Neural crest cell (in vitro differentiated cells): ENCODE measurements at regions not wholly inside any gene's neighbourhood (a gene's known extent, or its start where the extent isn't known, plus 50 kb on each side); places are given as distances from the start of the nearest gene placed in this dataset.

Experiments used
- DNase-seq: peaks from one replicate; pipeline ENCODE4 v3.0.0; 2021; ENCODE audit warnings: low read depth, mixed read lengths, low spot score
- H3K27ac Mint-ChIP-seq: one replicate; pipeline ENCODE4 v1.8.0; 2021; ENCODE audit warnings: mild to moderate bottlenecking, mixed read lengths; ENCODE audit not compliant: unreplicated experiment
- H3K27me3 Mint-ChIP-seq: 2 replicates; pipeline ENCODE4 v1.8.0; 2021; ENCODE audit warnings: low read depth, mild to moderate bottlenecking, mixed read lengths
- H3K36me3 Mint-ChIP-seq: 2 replicates; pipeline ENCODE4 v1.8.0; 2021; ENCODE audit warnings: low read depth, mild to moderate bottlenecking, mixed read lengths
- H3K4me1 Mint-ChIP-seq: 2 replicates; pipeline ENCODE4 v1.8.0; 2021; ENCODE audit warnings: mixed read lengths
- H3K4me3 Mint-ChIP-seq: one replicate; pipeline ENCODE4 v1.8.0; 2021; ENCODE audit warnings: mild to moderate bottlenecking, mixed read lengths
- H3K9me3 Mint-ChIP-seq: 2 replicates; pipeline ENCODE4 v1.8.0; 2021; ENCODE audit warnings: mixed read lengths
- CTCF ChIP-seq: fragments of 200-600 bp; sonication (generic); conservative IDR thresholded peaks from 2 replicates; pipeline ENCODE4 v1.5.0; 2021; ENCODE audit warnings: antibody characterized with exemption, mild to moderate bottlenecking

- Mint-ChIP-seq H3K4me3 (no peak overlapping the region), H3K27ac (no peak overlapping the region)
Observed at GRCh38 chr5:159774476-159775031, 141.7 kb upstream of the ADRA1B start.

GRCh38 chr5:159775890-159776289, 140.4 kb upstream of the ADRA1B start:
- no peaks in the 10 kb centered on the region for H3K9me3 Mint-ChIP-seq
- no peak overlapping the region for H3K4me3 Mint-ChIP-seq
- TF ChIP-seq CTCF: no peak
- no peak for DNase-seq
- H3K27me3 Mint-ChIP-seq: peaks cover 32% of the 10 kb centered on the region
- H3K36me3 Mint-ChIP-seq: no peaks in the 10 kb centered on the region
- H3K4me1 Mint-ChIP-seq: peaks cover 8% of the 10 kb centered on the region
- no peak overlapping the region for H3K27ac Mint-ChIP-seq

More at GRCh38 chr5:159774476-159775031, 141.7 kb upstream of the ADRA1B start:
- no peaks in the 10 kb centered on the region for H3K9me3 Mint-ChIP-seq
- TF ChIP-seq CTCF: no peak
- peaks cover 32% of the 10 kb centered on the region for H3K27me3 Mint-ChIP-seq
- no peak for DNase-seq
- H3K36me3 Mint-ChIP-seq: no peaks in the 10 kb centered on the region
- peaks cover 8% of the 10 kb centered on the region for H3K4me1 Mint-ChIP-seq

- no peaks in the 10 kb centered on the region for H3K9me3 Mint-ChIP-seq
- TF ChIP-seq CTCF: no peak
- H3K4me3 Mint-ChIP-seq: no peak overlapping the region
- H3K36me3 Mint-ChIP-seq: no peaks in the 10 kb centered on the region
- H3K4me1 Mint-ChIP-seq: peaks cover 8% of the 10 kb centered on the region
- H3K27me3 Mint-ChIP-seq: peaks cover 32% of the 10 kb centered on the region
- no peak overlapping the region for H3K27ac Mint-ChIP-seq
- no peak for DNase-seq
Observed at GRCh38 chr5:159777049-159777660, 139.1 kb upstream of the ADRA1B start.

GRCh38 chr5:159779481-159779880, 136.8 kb upstream of the ADRA1B start:
- Mint-ChIP-seq H3K4me3 (no peak overlapping the region), H3K9me3 (no peaks in the 10 kb centered on the region), H3K27me3 (peaks cover 19% of the 10 kb centered on the region), H3K36me3 (no peaks in the 10 kb centered on the region), H3K4me1 (no peaks in the 10 kb centered on the region), H3K27ac (no peak overlapping the region)
- DNase-seq: no peak
- TF ChIP-seq CTCF: no peak

- no peaks in the 10 kb centered on the region for H3K4me1 Mint-ChIP-seq
- H3K36me3 Mint-ChIP-seq: no peaks in the 10 kb centered on the region
- H3K27ac Mint-ChIP-seq: no peak overlapping the region
- DNase-seq: no peak
- TF ChIP-seq CTCF: no peak
- no peak overlapping the region for H3K4me3 Mint-ChIP-seq
- H3K9me3 Mint-ChIP-seq: no peaks in the 10 kb centered on the region
- H3K27me3 Mint-ChIP-seq: peaks cover 11% of the 10 kb centered on the region
Observed at GRCh38 chr5:159780246-159780645, 136.0 kb upstream of the ADRA1B start.
